Gastroesophageal sphincter (tissue), 2 donors: ENCODE measurements at regions not wholly inside any gene's neighbourhood (a gene's known extent, or its start where the extent isn't known, plus 50 kb on each side); places are given as distances from the start of the nearest gene placed in this dataset.

Experiments
- EP300 ChIP-seq: sonication (generic); formaldehyde crosslinking; IDR thresholded peaks from one replicate; pipeline ENCODE4 v1.6.1; 2017; ENCODE audit warnings: antibody characterized with exemption, mild to moderate bottlenecking
- POLR2A ChIP-seq, 2 donors: fragments of 450-650 bp; IDR thresholded peaks; one replicate each; pipeline ENCODE4 v1.6.1; 2017; ENCODE audit warnings: antibody characterized with exemption in 2 of 2, mild to moderate bottlenecking in 2 of 2, moderate library complexity in 1 of 2

- TF ChIP-seq EP300 (no peak), POLR2A (IDR thresholded peaks at IDR 0.05) (no peak)
Measured at GRCh38 chr12:24643120-24644119, 305.5 kb downstream of the BCAT1 start.
